Mesenteric fat pad (tissue), 1 donor: ENCODE measurements at regions not wholly inside any gene's neighbourhood (a gene's known extent, or its start where the extent isn't known, plus 50 kb on each side); places are given as distances from the start of the nearest gene placed in this dataset.

Source experiments
- DNase-seq: peaks from one replicate; pipeline ENCODE4 v3.0.0-alpha.2; 2020; ENCODE audit warnings: low spot score
- donor health status: DM: yes; HTN: yes; CAD: no.

DNA sequence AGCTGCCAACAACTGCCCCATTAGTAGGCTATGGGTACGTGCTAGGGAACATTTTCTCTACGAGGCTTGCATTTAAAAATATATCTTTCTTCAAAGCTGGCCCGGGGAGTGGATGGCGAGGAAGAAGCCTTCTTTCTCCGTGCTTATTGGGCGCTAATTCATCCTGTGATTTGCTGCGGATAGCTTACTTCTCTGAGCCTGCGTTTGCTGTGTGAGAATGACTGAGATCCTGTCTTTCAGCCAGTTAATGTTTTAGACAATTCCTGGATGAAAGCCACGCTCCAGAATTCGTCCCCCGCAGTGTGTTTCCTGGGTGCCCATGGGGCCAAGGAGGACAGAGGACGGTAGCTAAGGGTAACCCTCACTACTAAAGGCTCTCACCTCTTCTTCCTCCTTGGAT, 57.8 kb upstream of the TARBP1 start:
- peak; percentile 47 for DNase-seq

- DNase-seq, result peak; percentile 86
Measured at GRCh38 chr1:234535763-234536515, 57.0 kb upstream of the TARBP1 start.

GRCh38 chr1:234535218-234535617, 56.2 kb upstream of the TARBP1 start:
- no peak for DNase-seq

DNA sequence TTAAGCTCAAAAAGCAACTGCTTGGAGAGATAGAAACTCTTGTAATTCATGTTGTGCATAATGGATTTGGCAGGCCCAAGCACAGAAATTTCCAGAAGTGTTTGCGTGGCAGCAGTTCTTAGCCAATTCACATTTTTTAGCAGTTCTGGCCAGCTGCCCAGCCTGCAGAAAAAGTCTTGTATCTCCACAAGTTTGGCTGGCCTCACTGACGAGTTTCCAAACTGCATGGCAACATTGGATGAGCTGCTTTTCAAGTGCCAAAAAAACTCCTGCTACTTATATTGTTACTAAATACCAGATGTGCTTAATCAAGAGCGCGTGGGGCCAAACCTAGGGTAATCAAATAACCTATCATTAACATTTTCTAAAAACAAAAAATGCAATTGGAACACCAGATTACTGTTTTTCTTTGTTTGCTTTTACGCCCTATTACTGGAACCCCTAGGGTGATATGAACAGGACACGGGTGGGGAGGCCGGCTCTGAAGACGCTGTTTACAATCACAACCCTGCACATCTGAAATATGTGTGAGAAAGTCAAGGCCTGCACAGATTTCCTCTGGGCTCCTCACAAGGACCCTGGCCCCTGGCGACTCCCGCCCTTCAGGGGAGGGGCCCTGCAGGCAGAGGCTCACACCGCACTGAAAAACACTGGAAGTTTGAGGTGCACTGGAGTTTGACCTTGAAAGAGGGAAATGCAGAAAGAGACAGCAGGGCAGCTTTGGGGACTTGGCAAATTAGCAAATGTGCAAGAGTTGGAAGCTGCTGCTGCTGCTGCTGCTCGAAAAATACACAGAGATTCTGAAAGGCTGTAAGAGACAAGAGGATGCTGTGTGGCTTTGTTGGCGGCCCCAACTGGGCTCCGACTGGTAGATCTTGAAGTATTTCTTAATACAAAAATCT, 55.2 kb upstream of the TARBP1 start:
- peak; percentile 94 for DNase-seq

GRCh38 chr1:234533034-234533891, 54.3 kb upstream of the TARBP1 start:
- no peak for DNase-seq

DNA sequence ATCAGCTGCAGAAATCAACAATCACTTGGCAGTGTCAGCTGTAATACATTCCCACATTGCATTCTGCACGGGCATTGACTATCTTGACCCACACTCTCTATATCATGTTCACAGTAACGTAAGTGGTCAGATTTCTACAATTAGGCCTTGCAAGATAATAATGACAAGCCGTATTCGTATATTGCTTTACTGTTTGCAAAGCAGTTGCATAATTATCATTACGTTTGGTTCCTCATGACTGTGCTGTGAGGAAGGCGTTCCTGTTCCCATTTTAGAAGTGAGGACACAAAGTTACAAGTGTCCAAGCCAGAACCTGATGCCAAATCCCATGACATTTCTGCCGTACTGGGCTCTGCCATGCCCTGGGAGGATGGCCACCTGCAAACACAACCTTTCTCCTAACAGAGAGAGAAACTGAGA, 53.5 kb upstream of the TARBP1 start:
- no peak for DNase-seq

DNA sequence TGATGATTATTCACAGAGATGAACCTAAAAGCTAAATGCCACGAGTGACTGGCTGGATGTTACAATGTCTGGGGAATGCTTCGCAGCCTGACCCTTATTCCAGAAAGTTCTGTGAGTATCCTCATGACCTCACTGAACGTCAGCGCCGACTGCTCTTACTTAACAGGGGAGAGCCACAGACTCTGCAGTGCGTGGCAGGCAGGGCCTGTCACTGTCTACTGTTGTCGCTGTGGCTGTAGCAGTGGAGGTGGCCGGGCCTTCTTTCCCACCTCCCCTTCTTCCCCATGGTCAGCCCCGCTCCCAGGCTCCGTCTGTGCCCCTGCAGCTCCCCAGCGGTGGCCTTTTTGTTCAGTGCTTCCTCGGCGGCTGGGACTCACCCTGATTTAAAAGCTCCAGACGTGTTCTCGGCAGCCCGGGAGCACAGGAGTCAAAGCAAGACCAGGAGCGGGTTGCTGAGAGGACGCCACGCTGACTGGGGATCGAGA, 52.2 kb upstream of the TARBP1 start:
- no peak for DNase-seq

GRCh38 chr1:234530672-234531071, 51.7 kb upstream of the TARBP1 start:
- DNase-seq, result no peak

GRCh38 chr1:234529950-234530237, 50.9 kb upstream of the TARBP1 start:
- DNase-seq, result no peak

DNA sequence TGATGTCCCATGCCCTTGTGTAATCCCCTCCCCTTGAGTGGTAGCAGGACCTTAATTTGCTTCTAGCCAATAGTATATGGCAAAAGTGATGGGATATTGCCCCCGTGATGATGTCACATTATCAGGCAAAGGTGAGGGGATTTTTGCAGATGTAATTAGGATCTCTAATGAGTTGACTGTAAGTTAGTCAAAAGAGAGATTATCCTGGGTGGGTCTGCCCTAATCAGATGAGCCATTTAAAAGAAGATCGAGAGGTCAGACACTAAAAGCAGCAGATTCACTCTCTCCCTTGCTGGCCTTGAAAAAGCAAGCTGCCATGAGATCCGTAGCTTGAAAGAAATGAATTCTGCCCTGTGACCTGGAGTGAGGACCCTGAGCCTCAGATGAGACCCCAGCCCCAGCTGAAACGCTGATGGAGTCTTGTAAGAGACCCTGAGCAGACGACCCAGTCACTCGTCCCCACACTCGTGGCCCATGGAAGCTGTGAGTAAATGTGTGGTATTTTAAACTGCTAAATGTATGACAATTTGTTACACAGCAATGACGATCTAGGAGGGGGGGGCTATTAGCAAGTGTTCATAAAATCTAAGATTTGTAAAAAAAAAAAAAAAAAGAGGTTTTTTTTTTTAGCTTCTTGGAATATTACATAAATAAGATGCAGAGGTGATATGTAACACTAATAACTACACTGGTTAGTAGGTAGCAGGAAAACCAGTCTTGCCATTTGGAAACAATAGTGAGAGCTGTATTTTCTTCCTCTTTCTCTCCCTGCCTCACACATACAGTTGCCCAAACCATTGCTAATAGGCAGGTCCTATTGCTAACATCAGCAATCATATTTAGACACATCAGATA, 50.3 kb upstream of the TARBP1 start:
- no peak for DNase-seq
